ENCODE measurements at regions not wholly inside any gene's neighbourhood (a gene's known extent, or its start where the extent isn't known, plus 50 kb on each side); places are given as distances from the start of the nearest gene placed in this dataset.

- ChIA-PET POLR2A (no interaction called here), CTCF (no interaction called here)
- Histone ChIP-seq H3K36me3 (ENCODE audit: control insufficient read depth in 2 of 3, insufficient read depth in 3 of 3, low read length in 3 of 3) (no peaks in the 10 kb centered on the region), H3K4me3 (ENCODE audit: low read length) (no peak overlapping the region), H3K27me3 (ENCODE audit: control insufficient read depth in 2 of 2, insufficient read depth in 2 of 2, low read length in 2 of 2) (no peaks in the 10 kb centered on the region), H3K4me1 (ENCODE audit: control insufficient read depth in 2 of 2, insufficient read depth in 2 of 2, low read length in 2 of 2) (no peaks in the 10 kb centered on the region), H3K27ac (ENCODE audit: low read depth, low read length) (no peak overlapping the region), H3K9me3 (ENCODE audit: control insufficient read depth in 2 of 3, low read length in 3 of 3) (no peaks in the 10 kb centered on the region)
- Mint-ChIP-seq H3K4me1 (peaks cover 0 to 2% (median 0%) of the 10 kb centered on the region in 7 donors), H3K27me3 (no peaks in the 10 kb centered on the region), H3K27ac (no peak overlapping the region), H3K9me3 (peaks cover 0 to 20% (median 5%) of the 10 kb centered on the region in 11 donors), H3K4me3 (no peak overlapping the region), H3K36me3 (no peaks in the 10 kb centered on the region)
- DNase-seq (no peak), ATAC-seq (no peak)
- intact Hi-C loops (cut with micrococcal nuclease) = no loop called here
These were observed 509.6 kb upstream of the POM121L12 start for GRCh38 chr7:52525772-52526341.

GRCh38 chr7:52518869-52519268 is 516.6 kb upstream of the POM121L12 start:
- Histone ChIP-seq H3K27me3 (ENCODE audit: control insufficient read depth in 2 of 2, insufficient read depth in 2 of 2, low read length in 2 of 2) (no peaks in the 10 kb centered on the region), H3K27ac (ENCODE audit: low read depth, low read length) (no peak overlapping the region), H3K4me3 (ENCODE audit: low read length) (no peak overlapping the region), H3K9me3 (ENCODE audit: control insufficient read depth in 2 of 3, low read length in 3 of 3) (no peaks in the 10 kb centered on the region), H3K4me1 (ENCODE audit: control insufficient read depth in 2 of 2, insufficient read depth in 2 of 2, low read length in 2 of 2) (no peaks in the 10 kb centered on the region), H3K36me3 (ENCODE audit: control insufficient read depth in 2 of 3, insufficient read depth in 3 of 3, low read length in 3 of 3) (no peaks in the 10 kb centered on the region)
- intact Hi-C loops (cut with micrococcal nuclease) = no loop called here
- Mint-ChIP-seq H3K27ac (no peak overlapping the region), H3K27me3 (no peaks in the 10 kb centered on the region), H3K36me3 (peaks cover 0 to 7% (median 0%) of the 10 kb centered on the region in 5 donors), H3K9me3 (peaks cover 8 to 38% (median 14%) of the 10 kb centered on the region in 11 donors), H3K4me3 (no peak overlapping the region), H3K4me1 (no peaks in the 10 kb centered on the region)
- ChIA-PET CTCF (no interaction called here), POLR2A (no interaction called here)
- no peak for ATAC-seq
- no peak for DNase-seq

- Histone ChIP-seq H3K27me3 (ENCODE audit: control insufficient read depth in 2 of 2, insufficient read depth in 2 of 2, low read length in 2 of 2) (no peaks in the 10 kb centered on the region), H3K27ac (ENCODE audit: low read depth, low read length) (no peak overlapping the region), H3K9me3 (ENCODE audit: control insufficient read depth in 2 of 3, low read length in 3 of 3) (no peaks in the 10 kb centered on the region), H3K4me3 (ENCODE audit: low read length) (no peak overlapping the region), H3K36me3 (ENCODE audit: control insufficient read depth in 2 of 3, insufficient read depth in 3 of 3, low read length in 3 of 3) (no peaks in the 10 kb centered on the region), H3K4me1 (ENCODE audit: control insufficient read depth in 2 of 2, insufficient read depth in 2 of 2, low read length in 2 of 2) (no peaks in the 10 kb centered on the region)
- DNase-seq (no peak), ATAC-seq (no peak)
- no peaks in the 10 kb centered on the region for H3K27me3 Mint-ChIP-seq
- ChIA-PET POLR2A (no interaction called here), CTCF (no interaction called here)
- H3K4me1 Mint-ChIP-seq = no peaks in the 10 kb centered on the region
- peaks cover 4 to 18% (median 10%) of the 10 kb centered on the region in 11 donors for H3K9me3 Mint-ChIP-seq
- H3K27ac Mint-ChIP-seq = no peak overlapping the region
- peaks cover 0 to 4% (median 0%) of the 10 kb centered on the region in 5 donors for H3K36me3 Mint-ChIP-seq
- intact Hi-C loops (cut with micrococcal nuclease) = no loop called here
- no peak overlapping the region for H3K4me3 Mint-ChIP-seq
These were observed 522.8 kb upstream of the POM121L12 start for GRCh38 chr7:52512656-52513055.

- intact Hi-C loops (cut with micrococcal nuclease) = no loop called here
- no peaks in the 10 kb centered on the region for H3K9me3 ChIP-seq (ENCODE audit: control insufficient read depth in 2 of 3, low read length in 3 of 3)
- ChIA-PET CTCF (no interaction called here), POLR2A (no interaction called here)
- no peaks in the 10 kb centered on the region for H3K4me1 Mint-ChIP-seq
- no peaks in the 10 kb centered on the region for H3K27me3 Mint-ChIP-seq
- H3K36me3 ChIP-seq (ENCODE audit: control insufficient read depth in 2 of 3, insufficient read depth in 3 of 3, low read length in 3 of 3) = no peaks in the 10 kb centered on the region
- no peak for ATAC-seq
- no peaks in the 10 kb centered on the region for H3K36me3 Mint-ChIP-seq
- DNase-seq = no peak
- no peak overlapping the region for H3K27ac Mint-ChIP-seq
- H3K9me3 Mint-ChIP-seq = peaks cover 0 to 11% (median 0%) of the 10 kb centered on the region in 11 donors
- H3K4me1 ChIP-seq (ENCODE audit: control insufficient read depth in 2 of 2, insufficient read depth in 2 of 2, low read length in 2 of 2) = no peaks in the 10 kb centered on the region
- H3K27ac ChIP-seq (ENCODE audit: low read depth, low read length) = no peak overlapping the region
- no peaks in the 10 kb centered on the region for H3K27me3 ChIP-seq (ENCODE audit: control insufficient read depth in 2 of 2, insufficient read depth in 2 of 2, low read length in 2 of 2)
- H3K4me3 Mint-ChIP-seq = no peak overlapping the region
- no peak overlapping the region for H3K4me3 ChIP-seq (ENCODE audit: low read length)
These were observed 527.7 kb upstream of the POM121L12 start for GRCh38 chr7:52507546-52508255.

- Mint-ChIP-seq H3K27me3 (no peaks in the 10 kb centered on the region), H3K4me3 (no peak overlapping the region), H3K4me1 (no peaks in the 10 kb centered on the region), H3K36me3 (no peaks in the 10 kb centered on the region), H3K27ac (no peak overlapping the region), H3K9me3 (peaks cover 0 to 11% (median 0%) of the 10 kb centered on the region in 11 donors)
- Histone ChIP-seq H3K36me3 (ENCODE audit: control insufficient read depth in 2 of 3, insufficient read depth in 3 of 3, low read length in 3 of 3) (no peaks in the 10 kb centered on the region), H3K4me1 (ENCODE audit: control insufficient read depth in 2 of 2, insufficient read depth in 2 of 2, low read length in 2 of 2) (no peaks in the 10 kb centered on the region), H3K27ac (ENCODE audit: low read depth, low read length) (no peak overlapping the region), H3K27me3 (ENCODE audit: control insufficient read depth in 2 of 2, insufficient read depth in 2 of 2, low read length in 2 of 2) (no peaks in the 10 kb centered on the region), H3K4me3 (ENCODE audit: low read length) (no peak overlapping the region), H3K9me3 (ENCODE audit: control insufficient read depth in 2 of 3, low read length in 3 of 3) (no peaks in the 10 kb centered on the region)
- ChIA-PET CTCF (no interaction called here), POLR2A (no interaction called here)
- intact Hi-C loops (cut with micrococcal nuclease) = no loop called here
- DNase-seq (no peak), ATAC-seq (no peak)
These were observed 529.1 kb upstream of the POM121L12 start for GRCh38 chr7:52506325-52506724.

- Mint-ChIP-seq H3K27ac (no peak overlapping the region), H3K27me3 (no peaks in the 10 kb centered on the region), H3K36me3 (no peaks in the 10 kb centered on the region), H3K4me1 (no peaks in the 10 kb centered on the region), H3K9me3 (peaks cover 0 to 11% (median 0%) of the 10 kb centered on the region in 11 donors), H3K4me3 (no peak overlapping the region)
- H3K27ac ChIP-seq (ENCODE audit: low read depth, low read length) = no peak overlapping the region
- H3K4me1 ChIP-seq (ENCODE audit: control insufficient read depth in 2 of 2, insufficient read depth in 2 of 2, low read length in 2 of 2) = no peaks in the 10 kb centered on the region
- H3K27me3 ChIP-seq (ENCODE audit: control insufficient read depth in 2 of 2, insufficient read depth in 2 of 2, low read length in 2 of 2) = no peaks in the 10 kb centered on the region
- intact Hi-C loops (cut with micrococcal nuclease) = no loop called here
- H3K36me3 ChIP-seq (ENCODE audit: control insufficient read depth in 2 of 3, insufficient read depth in 3 of 3, low read length in 3 of 3) = no peaks in the 10 kb centered on the region
- ATAC-seq = no peak
- POLR2A ChIA-PET = no interaction called here
- no peaks in the 10 kb centered on the region for H3K9me3 ChIP-seq (ENCODE audit: control insufficient read depth in 2 of 3, low read length in 3 of 3)
- H3K4me3 ChIP-seq (ENCODE audit: low read length) = no peak overlapping the region
- no peak for DNase-seq
- CTCF ChIA-PET = no interaction called here
These were observed 530.9 kb upstream of the POM121L12 start for GRCh38 chr7:52504561-52504960.

- Mint-ChIP-seq H3K4me1 (no peaks in the 10 kb centered on the region), H3K27me3 (no peaks in the 10 kb centered on the region), H3K36me3 (no peaks in the 10 kb centered on the region), H3K9me3 (peaks cover 0 to 11% (median 0%) of the 10 kb centered on the region in 11 donors), H3K4me3 (no peak overlapping the region), H3K27ac (no peak overlapping the region)
- Histone ChIP-seq H3K4me3 (ENCODE audit: low read length) (no peak overlapping the region), H3K9me3 (ENCODE audit: control insufficient read depth in 2 of 3, low read length in 3 of 3) (no peaks in the 10 kb centered on the region), H3K27ac (ENCODE audit: low read depth, low read length) (no peak overlapping the region), H3K27me3 (ENCODE audit: control insufficient read depth in 2 of 2, insufficient read depth in 2 of 2, low read length in 2 of 2) (no peaks in the 10 kb centered on the region), H3K4me1 (ENCODE audit: control insufficient read depth in 2 of 2, insufficient read depth in 2 of 2, low read length in 2 of 2) (no peaks in the 10 kb centered on the region), H3K36me3 (ENCODE audit: control insufficient read depth in 2 of 3, insufficient read depth in 3 of 3, low read length in 3 of 3) (no peaks in the 10 kb centered on the region)
- DNase-seq = no peak
- ATAC-seq = no peak
- intact Hi-C loops (cut with micrococcal nuclease) = no loop called here
- ChIA-PET CTCF (no interaction called here), POLR2A (no interaction called here)
These were observed 533.2 kb upstream of the POM121L12 start for GRCh38 chr7:52502281-52502680.
